NCI-H2107 (cell line): ENCODE measurements at regions not wholly inside any gene's neighbourhood (a gene's known extent, or its start where the extent isn't known, plus 50 kb on each side); places are given as distances from the start of the nearest gene placed in this dataset.

Source experiments
- DNase-seq: peaks from one replicate; lab custom pipeline; 2025; lab: John Stamatoyannopoulos, UW

GRCh38 chr5:158553195-158553961 is 546.3 kb downstream of the EBF1 start:
- DNase-seq: no peak

DNA sequence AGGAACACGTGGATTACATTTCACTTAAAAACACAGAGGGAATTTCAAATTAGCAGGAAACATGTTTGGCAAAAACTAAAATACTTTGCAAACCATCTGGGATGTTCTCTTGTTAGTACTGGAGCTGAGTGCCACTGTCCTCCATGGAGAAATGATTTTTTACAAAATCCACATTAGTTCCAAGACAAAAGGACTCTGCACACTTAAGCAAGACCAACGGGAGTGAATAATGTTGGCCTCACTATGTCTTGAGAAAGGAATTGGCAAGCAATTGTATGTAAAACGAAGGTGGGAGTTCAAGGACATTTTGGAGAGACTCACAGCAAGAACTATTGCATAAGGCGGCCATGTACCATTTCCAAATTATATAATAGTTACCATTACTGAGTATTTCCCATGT is 547.5 kb downstream of the EBF1 start:
- DNase-seq: no peak

- no peak for DNase-seq
Measured at GRCh38 chr5:158549311-158549710, 550.4 kb downstream of the EBF1 start.

DNA sequence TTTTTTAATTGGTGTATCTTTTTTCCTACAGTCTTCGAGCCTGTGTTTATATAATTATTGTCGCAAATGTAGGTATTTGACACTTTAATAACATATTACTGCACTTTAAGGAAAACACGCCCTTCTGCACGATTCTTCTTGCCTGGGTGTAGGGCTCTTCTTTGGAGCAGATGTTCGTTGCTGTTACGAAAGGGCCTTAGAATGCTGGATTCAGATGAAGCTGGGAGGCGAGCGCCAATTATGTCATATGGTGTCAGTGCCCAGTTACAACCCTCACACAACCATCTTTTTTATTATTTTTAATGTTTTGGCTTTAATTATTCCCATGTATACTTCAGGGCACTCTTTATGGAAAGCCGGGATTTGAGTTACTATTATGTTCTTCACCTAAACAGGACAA is 553.0 kb downstream of the EBF1 start:
- DNase-seq: no peak

GRCh38 chr5:158545949-158546530 is 553.7 kb downstream of the EBF1 start:
- no peak for DNase-seq

GRCh38 chr5:158544388-158545339 is 555.1 kb downstream of the EBF1 start:
- DNase-seq: no peak

- no peak for DNase-seq
Measured at GRCh38 chr5:158543539-158544387, 556.0 kb downstream of the EBF1 start.

GRCh38 chr5:158541536-158542297 is 558.0 kb downstream of the EBF1 start:
- DNase-seq: no peak

GRCh38 chr5:158538506-158539074 is 561.1 kb downstream of the EBF1 start:
- no peak for DNase-seq

DNA sequence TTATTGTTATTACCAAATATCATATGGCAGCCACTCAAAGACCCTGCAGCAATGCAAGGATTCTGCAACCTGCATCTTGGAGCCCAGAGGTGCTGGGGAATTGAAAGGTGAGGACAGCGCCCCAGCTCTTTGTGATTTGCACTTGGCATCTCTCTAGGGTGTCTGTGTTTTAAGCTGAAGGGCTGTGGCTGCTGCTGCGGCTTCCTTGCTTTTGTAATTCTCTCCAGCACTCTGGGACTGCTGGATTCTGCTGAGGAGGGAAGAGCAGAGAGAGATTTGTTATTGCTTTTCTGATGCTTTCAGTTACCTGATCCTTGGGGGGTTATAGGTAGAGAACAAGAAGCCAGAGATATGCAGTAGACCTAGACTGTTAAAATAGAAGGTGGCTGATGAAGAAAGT is 562.4 kb downstream of the EBF1 start:
- DNase-seq: no peak

DNA sequence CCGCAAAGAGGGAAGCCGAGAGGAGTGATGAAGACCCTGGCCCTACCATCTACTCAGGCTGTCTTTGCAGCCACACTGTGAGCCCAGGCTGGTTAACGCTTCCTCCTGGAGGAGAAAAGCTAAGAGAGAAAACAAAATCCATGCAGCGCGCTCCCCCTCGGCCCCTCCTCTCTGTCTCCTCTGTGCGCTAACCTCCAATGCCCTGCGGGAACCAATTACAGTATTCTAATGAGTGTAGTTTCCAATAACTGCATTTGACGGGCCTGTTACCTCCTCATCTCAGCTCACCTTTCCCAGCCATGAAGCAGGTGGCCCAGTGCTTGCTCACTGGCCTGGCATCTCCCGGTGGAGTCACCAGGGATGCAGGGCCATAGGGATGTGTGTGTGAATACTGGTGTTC is 565.5 kb downstream of the EBF1 start:
- no peak for DNase-seq

GRCh38 chr5:158532739-158533138 is 567.0 kb downstream of the EBF1 start:
- no peak for DNase-seq

DNA sequence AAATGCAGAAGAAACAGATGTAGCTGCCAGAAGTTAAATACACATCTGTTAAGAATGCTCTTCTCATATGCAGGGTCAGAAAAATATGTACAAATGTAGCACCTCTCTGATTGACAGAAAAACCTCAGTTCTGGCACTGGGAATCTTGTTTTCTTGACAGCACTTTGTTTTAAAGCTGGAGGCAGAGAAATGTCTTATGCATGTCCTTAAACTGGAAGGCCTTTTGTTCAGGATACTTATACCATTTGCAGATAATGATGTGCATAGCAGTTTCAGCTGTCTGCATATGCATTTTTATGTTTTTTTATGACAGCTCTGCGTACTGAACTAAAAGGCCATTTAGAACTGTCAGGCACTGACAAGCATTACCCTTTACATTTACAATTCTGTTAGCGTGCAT is 567.9 kb downstream of the EBF1 start:
- no peak for DNase-seq

DNA sequence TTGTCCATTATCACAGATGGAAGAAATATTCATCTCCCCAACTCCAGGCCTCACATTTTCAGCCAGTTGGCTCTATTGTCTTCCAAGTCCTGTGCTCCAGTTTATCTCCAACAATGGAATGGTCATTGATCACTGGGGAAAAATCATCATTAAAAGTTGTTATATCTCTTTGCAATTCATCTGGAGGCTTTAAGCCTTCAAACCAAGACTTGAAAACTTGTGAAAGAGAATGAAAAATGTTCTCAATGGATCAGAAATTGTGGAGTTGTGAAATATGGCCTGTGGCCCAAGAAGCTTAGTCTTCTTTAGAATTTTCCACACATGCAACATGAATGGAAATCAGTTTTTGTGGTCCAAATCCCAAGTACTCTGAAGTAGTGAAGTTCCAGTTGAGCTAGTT is 569.6 kb downstream of the EBF1 start:
- no peak for DNase-seq

DNA sequence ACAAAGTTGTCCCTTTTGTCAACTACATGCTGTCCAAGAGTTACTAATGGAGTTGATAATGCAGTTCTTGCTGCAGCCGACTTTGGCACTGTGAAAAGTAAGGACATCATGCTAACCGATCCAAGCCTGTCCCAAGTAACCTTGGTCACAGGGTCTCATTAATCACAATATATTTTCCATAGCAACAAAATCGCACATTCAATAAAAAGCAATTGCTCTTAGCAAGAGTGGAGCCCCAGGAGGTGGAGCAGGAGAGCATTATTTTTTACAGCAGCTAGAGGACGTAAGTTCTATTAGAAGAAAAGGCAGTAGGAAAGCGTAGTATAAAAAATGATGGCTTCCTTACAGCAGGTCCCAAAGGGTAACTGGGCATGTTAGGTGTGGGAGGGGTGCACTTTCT is 570.3 kb downstream of the EBF1 start:
- no peak for DNase-seq

GRCh38 chr5:158525663-158526062 is 574.1 kb downstream of the EBF1 start:
- DNase-seq: no peak

GRCh38 chr5:158524070-158524469 is 575.6 kb downstream of the EBF1 start:
- no peak for DNase-seq

GRCh38 chr5:158522776-158523175 is 576.9 kb downstream of the EBF1 start:
- DNase-seq: no peak

DNA sequence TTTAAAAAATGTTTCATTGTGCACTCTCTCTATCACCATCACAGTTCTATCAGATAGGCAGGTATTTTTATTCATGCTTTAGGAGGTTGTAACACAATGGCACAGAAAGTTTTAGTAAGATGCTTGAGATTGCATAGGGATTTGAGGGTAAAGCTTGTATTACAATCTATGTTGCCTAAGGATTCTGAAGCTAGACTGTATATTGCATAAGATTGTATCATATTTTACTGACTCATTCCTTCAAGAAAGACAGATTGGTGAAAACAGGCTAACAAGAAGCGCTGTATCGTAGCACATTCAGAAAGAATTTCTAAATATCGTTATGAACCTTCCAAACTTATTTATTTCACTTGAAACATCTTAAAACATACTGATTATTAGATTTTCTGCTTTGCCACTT is 577.7 kb downstream of the EBF1 start:
- DNase-seq: no peak

- no peak for DNase-seq
Measured at GRCh38 chr5:158519433-158520021, 580.2 kb downstream of the EBF1 start.
